Kidney capillary endothelial cell (primary cell): ENCODE measurements at regions not wholly inside any gene's neighbourhood (a gene's known extent, or its start where the extent isn't known, plus 50 kb on each side); places are given as distances from the start of the nearest gene placed in this dataset.
A peak's percentile ranks its signal among the peaks of the same experiment; 100 is the strongest.
"Not testable (repeated sequence)": the region's sequence is repeated elsewhere in the genome, so short reads cannot be mapped to it uniquely, and the experiment has no call there.

Source experiments
- DNase-seq: peaks from one replicate; pipeline ENCODE4 v3.0.0-alpha.2; 2018; ENCODE audit warnings: low spot score

DNA sequence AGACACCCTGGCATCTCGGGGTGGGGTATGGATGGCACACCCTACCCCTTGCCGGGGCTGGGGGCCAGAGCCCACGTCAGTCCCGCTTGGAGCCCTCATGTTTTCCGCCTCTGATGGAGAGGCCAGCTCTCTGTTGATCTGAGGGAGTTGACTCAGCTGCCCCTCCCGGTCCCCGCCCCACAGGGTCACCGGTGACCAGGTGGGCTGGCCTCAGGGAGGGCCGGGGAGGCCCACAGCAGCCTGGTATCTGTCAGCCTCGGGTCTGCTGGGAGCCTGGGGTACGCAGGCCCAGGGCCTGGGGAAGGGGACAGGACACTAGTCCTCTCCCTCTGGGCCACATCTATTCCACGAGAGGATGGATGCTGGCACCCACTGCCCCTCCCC lies 109.5 kb upstream of the CIBAR2 start:
- no peak for DNase-seq

DNA sequence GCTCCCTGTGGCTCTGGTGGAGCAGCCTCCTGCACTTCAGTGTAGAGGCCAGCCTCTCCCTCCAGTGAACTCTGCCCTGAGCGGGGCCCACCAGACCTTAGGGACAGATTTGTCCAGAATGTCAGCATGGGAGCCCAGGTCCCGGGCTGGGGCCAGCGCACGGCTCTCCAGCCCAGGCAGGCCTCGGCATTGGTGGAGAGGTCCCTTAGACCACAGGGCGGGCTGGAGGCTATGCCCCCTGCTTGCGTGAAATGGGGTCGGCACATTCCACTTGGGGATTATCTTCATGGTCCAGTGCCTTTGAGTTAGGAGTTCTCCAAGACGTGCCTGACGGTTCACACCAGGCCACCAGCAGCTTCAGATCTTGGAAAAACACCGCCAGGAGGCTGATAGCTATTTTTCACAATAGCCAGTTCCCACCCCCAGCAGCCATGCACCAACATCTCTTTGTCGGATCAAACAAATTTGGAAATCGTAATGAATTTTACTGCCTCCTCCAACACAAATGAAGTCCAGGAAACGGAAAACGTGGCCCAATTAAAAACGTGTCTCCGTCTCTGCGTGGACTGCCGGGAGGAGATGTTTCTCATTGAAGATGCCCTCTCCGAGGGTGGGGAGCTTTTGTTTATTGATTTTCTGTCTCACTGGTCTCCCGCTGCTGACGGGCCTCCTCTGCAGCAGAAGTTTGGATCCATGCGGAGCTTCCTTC lies 110.0 kb upstream of the CIBAR2 start:
- no peak for DNase-seq

DNA sequence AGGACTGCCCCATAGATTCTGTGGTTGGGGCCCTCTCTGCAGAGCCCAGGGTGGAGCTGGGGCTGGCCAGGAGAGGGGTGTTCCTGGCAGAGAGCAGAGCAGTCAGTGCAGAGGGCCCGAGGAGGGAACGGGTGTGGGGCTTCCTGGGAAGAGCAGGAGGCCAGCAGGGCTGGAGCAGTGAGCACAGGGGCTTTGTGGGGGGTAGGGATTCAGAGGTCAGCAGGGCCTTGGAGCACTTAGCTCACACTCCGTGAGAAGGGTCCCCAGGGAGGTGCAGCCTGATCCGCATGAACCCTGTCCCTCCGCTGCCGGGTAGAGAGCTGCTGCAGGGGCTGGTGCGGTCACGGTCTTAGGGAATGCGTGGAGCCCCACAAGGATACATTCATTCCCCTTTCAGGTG lies 113.0 kb upstream of the CIBAR2 start:
- no peak for DNase-seq

DNA sequence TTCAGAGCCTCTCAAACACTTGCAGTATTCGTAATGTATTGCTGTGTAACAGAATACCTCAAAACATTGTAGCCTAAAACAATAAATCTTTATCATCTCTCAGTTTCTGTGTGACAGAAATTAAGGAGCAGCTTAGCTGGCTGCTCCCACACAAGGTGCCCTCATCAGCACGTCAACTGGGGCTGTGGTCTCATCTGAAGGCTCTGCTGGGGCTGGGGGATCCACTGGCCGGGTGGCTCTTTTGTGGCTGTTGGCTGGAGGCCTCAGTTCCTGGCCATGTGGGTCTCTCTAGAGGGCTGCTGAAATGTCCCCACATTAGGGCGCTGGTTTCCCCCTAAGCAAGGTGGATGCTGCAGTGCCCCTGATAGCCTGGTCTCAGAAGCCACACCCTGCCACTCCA lies 113.4 kb upstream of the CIBAR2 start:
- no peak for DNase-seq

DNA sequence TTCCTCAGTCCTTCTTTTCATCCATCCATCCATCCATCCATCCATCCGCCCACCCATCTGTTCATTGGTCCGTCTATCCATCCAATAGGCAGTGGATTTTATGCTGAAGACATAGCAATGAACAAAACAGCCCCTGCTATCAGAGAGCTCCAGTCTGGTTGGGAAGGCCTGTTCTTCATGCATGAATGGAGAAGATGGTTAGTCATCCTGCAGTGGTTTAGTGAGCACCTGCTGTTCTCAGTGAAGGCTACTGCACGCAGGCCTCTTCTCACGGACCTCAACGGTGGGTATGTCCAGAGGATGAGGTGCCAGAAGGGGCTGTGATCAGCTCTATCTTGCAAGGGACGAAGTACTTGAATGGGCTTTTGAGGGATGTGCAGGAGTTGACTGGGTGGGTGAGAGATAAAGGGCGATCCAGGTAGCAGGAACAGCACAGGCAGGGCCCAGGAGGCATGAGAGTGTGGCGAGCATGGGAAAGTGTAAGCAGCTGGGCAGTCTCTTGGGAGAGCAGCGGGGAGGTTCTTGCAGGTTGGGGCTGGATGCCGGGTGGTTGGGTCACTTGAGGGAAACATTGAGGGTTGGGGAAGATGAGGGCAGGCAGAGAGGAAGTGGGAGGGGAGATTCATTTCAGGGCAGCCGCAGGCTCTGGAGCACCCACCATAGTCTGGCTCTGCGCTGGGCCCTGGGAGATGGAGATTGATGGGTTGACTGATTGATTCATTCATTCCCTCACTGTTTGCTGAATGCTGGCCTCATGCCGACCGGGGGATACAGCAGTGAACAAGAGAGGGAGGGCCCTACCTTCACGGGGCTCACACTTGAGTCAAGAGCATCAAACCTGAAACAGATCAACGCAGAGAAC lies 115.0 kb upstream of the CIBAR2 start:
- no peak for DNase-seq

DNA sequence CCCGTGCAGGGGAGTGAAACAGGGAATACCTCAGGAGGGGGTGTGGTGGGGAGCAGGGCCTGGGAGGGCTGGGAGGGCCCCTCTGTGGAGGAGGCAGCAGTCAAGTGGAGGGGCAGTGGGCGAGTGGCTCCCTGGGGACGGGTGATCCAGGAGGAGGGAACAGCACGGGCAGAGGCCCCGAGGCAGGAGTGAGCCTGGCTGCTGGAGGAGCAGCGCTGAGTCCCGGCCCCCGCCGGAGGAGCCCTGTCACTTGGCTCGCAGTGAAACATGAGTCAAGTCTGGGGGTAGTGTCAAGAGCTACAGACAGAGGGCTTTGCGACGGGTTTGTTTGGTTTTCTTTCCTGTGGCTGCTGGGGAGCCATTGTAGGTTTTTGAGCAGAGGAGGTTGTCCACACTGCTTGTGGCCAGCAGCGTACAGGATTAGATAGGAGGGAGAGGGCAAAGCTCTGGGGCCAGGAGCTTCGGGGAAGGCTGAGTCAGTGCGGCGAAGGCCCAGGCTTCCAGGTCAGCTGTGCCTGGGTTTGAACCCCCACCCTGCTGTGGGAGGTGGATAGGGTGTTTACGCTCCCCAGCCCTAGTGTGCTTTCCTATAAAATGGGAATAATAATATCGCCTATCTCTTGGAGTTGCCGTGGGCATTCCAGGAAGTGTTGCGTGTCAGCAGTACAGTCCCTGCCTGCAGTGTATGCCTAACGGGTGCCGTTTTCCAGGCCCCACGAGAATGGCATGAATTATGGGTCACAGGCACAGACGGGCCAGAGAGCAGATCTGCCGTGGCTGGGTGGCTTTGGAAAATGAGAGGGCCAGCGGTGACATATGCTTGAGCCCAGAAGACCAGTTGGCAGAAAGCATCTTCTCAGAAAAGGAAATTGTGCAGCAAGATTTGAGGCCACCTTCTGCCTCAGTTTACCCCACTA lies 115.9 kb upstream of the CIBAR2 start:
- no peak for DNase-seq

DNA sequence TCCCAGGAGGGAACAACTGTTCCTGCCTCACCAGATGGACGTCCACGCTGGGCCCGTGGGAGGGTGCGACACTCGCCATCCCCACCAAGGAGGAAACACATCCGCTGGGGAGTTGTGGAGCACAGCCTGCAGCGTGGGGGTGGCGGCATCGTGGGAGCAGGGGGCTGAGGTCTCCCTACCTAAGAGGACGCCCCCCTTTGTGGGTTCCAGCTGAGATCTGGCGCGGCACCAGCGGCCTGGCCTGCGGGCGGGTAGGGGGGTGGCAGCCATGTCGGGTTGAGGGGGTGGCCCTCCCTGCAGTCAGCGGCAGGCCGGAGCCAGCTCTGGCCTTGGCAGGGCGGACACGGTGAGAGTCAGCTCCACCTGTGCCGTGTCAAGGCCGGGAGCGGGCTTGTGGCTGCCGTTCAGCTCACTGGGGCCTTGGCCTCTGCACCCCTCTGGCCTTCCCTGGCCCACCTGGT lies 116.7 kb upstream of the CIBAR2 start:
- no peak for DNase-seq

DNA sequence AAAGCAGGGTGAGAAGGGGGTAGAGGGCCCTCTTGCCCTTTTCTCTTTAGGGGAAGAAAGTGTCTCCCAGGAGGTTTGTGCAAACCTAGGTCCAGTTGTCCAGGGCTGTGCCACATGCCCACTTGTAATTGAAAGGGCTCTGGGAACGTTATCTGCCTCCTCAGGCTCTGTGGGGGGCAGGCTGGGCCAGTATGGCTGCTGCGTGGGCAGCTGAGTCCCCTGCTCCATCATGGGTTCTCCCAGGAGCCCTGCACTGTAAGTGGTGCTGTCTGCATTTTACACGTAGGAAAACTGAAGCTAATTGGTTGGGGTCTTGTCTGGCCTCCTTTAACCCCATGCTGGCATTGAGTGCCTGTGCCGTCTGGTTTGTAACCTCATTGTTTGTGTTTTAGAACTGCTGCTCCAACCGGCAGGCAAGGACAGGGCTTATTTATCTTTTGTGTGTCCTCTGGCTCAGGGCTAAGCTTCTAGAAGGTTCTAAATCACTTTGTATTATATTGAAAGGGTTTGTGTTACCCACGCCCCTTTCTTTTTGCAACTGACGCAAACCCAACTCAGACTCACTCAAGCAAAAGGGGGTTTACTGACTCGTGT lies 117.7 kb upstream of the CIBAR2 start:
- no peak for DNase-seq

DNA sequence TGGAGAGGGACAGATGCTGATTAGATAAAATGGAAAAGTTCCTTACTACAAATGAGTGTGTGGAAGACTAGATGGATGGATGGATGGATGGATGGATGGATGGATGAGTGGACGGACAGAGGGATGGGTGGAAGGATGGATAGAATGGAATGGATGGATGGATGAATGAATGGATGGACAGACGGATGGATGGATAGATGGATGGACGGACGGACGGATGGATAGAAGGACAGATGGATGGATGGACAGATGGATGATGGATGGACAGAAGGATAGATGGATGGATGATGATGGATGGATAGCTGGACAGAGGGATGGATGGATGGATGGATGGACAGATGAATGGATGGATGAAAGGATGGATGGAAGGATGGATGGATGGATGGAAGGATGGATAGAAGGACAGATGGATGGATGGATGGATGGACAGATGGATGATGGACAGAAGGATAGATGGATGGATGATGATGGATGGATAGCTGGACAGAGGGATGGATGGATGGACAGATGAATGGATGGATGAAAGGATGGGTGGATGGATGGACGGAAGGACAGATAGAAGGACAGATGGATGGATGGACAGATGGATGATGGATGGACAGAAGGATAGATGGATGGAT lies 118.6 kb upstream of the CIBAR2 start:
- DNase-seq: not testable (repeated sequence)

DNA sequence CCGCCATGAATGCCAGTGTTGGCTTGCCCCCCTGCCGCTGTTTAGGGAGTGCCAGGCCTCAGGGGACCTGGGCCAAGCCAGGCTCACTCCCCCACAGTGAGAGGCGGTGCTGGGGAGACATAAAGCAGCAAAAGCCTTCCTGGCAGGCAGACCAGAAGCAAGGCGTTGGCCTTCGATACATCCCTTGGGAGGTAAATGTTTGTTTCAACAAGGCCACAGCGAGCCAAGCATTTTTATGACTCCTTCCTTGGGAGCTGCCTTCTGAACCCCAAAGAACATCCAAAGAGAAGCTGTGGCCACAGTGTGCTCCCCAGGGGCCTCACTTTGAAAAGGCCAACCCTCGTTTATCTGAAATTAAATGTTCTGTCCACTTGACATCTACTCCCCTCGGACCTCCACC lies 119.7 kb upstream of the CIBAR2 start:
- DNase-seq: no peak

DNA sequence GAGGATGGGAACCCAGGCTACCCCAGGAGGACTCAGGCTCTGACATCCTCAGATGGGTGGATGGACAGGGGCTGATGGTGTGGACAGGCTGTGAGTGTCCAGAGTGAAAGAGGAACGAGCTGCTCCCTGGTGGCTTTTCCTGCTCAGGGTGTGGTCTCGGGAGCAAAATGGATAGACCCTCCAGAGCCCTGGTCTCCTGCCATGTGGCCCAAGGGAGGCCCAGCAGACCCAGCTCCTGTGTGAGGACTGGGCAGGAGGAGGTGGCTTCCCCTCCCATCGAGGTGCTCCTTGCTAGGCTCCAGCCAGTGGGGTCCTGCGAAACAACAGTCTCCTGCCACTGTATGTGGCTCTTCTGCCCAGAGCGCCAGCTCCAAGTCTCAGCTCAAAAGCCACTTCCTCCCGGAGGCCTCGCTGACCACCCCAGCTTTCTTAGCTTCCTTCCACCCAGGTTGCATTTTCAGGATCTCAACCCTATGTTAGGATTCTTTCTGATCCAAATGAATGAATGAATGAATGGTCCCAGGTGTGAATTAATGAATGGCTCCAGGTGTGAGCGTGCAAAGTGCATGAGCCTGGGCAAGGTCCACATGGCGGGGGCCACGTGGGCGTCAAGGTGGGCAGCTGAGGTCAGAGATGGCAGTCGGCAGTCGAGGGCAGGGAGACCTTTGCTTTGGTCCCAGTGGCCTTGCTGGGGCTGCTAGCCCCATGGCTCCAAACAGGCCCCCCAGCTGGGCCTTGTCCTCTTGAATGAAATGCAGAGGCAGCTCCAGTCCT lies 120.3 kb upstream of the CIBAR2 start:
- no peak for DNase-seq

DNA sequence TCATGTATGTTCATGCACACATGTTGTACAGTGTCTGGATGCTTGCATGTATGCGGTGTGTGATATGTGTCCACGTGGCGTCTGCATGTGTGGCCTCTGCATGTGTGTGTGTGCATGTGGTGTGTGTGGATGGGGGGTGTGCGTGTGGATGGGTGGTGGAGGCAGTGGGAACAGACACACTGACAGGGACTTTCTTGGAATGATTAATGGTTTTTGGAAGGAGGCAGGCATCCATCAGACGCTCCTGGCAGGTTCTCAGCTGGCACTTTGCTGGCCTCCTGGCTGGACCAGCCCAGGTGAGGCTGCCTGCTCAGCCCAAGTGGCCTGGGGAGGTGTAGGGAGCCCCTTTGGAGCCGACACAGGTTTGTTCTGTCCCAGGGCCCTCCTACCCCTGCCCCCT lies 121.2 kb upstream of the CIBAR2 start:
- DNase-seq: no peak

DNA sequence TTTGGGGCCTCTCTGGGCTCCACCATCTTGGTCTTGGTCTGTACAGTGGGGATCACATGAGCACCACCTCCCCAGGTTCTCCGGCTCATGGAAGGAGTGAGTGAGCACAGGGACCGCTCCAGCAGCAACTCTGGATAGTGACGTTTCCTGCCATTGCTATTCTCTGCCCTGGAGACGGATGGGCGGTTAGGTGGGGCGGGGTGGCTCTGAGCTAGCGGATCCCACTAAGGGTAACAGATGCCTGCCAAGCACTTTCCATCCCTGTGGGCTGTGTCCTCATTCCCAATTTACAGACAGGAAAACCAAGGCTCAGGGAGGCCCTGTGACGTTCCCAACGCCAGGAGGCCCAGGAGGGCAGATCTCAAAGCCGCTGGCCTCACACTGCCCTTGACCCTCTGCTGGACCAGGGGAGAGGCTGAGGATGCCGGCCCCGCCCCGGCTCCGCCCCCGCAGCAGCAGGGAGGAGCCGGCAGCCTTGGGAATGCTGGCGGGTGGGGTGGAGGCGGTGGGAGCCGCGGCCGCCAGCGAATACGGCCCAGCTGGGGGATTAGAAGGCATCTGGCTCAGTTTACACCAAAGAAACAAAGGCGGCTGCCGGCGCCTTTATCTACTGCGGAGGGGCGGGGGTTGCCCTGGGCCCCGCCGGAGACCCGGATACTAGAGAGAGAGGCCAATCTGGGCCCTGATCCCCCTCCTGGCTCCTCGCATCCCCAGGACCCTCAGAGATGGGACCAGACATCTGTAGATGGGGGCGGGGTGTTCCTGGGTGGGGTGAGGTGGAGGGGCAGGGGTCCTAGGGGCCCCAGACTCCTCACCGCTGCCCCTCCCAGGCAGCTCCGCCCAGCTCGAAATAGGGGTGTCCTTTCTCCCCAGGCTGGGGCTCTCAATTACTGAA lies 122.3 kb upstream of the CIBAR2 start:
- peak; percentile 74 for DNase-seq

DNA sequence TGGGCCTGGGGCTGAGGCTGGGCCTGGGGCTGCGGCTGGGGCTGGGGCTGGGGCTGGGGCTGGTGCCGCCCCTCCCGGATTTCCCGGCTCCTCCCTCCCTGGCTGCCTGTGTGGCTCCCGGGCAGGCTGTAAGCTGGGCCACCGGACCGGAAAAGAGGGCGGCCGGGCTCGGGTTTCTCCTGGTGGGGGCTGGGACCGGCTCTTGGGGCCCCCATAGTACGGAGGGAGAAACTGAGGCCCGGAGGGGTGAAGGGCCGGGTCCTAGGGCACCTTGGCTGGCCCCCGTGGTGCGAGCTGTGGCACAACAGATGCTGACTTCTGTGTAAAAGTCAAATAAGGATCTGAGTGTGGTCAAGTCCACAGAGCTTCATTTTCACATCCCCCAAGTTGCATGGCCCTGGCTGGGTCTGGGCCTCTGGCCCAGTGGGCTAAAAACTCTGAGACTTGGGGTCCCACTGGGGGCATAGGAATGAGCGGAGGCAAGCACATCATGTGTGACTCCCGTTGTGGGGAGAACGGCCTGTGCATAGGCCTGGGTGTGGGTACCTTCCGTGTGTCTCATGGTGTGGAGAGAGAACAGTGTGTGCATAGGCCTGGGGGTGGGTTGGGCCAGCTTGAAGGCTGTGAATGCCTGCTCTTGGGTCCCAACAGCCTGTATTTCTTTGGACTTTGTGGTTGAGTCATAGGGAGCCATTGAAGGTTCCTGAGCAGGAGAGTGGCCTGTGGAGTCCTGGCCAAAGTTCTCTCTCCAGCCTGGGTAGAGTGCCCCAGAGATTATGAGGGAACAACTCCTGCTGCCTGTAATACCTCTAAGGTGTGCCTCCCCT lies 123.9 kb upstream of the CIBAR2 start:
- no peak for DNase-seq

DNA sequence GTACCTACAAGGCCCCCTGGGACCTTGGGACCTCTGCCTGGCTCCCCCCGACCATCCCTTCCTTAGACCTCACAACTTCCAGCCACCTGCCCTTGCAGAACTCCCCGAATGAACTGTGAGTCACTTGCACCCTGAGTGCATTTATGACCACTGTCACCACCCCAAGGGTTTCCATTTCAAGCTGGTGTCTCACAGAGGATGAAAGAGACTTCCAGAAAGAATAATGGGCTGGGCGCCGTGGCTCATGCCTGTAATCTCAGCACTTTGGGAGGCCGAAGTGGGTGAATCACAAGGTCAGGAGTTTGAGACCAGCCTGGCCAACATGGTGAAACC lies 124.5 kb upstream of the CIBAR2 start:
- no peak for DNase-seq

DNA sequence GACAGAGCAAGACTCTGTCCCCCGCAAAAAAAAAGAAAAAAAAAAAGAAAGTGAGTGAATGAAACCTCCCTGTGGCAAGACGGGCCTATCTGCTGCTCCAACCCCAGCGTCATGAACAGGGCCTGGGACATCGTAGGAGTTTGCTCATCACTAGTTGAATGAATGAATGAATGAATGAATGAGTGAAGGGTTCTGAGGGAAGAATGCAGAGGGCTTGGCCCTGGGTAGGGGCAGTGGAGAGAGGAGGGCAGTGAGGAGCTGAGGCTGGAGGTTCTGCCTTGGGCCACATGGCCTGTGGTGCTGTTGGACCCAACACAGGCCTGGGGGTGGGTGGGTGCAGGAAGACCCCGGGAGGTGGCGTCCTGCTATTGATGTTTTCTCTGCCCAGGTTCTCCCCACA lies 125.5 kb upstream of the CIBAR2 start:
- DNase-seq: no peak

DNA sequence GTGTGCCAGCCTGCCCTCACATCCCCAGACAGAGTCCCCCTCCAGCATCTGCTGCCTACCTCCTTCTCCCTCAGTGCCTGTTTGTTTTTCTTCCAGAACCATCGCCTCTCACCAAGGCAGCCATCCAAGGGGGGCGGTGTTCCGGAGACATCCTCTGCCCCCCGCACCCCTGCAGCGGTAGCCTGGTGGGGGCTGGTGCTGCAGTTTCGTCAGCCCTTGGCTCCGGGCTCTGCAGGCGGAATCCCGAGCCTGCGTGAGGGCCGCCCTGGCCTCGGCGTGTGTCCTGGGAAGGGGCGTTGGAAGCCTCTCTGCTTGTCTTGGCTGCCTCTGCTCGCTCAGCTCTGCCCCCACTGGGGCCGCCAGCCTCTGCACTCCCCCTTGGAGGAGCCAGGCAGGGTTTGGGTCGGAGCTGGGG lies 126.0 kb upstream of the CIBAR2 start:
- DNase-seq: no peak

DNA sequence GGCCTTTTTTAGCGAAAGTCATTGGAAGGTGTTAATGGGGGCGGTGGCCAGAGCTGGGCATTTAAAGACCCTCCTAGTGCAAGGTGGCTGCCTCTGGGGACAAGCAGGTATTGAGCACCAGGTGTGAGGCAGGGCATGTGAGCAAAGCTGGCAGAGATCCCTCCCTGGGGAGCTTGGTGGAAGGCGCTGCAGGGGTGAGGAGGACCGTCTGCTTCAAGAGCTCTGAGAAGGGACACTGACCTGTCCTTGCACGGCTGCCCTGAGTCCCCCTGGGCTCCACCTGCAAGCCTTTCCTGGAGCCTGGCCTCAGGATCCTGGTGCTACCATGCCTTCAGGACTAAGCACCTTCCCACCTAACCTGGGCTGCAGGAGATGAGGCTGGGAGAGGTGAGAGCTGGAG lies 127.0 kb upstream of the CIBAR2 start:
- no peak for DNase-seq

DNA sequence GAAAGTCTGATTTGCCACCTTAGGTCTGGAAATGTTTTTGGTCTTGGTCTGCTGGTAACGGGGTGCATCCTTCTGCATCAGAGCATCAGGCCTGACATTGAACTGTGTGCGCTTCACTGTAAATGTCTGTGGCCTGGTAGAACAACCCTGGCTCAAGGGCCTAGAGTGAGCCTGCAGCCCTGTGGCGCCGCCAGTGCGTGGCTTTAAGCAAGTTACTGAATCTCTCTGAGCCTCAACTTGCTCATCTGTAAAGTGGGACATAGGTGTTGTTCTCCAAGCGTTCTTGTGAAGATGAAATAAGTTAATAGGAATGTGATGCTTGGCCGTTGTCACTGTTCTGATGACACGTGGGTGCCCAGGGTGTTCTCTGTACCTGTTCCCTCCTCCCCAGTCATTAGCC lies 127.6 kb upstream of the CIBAR2 start:
- DNase-seq: no peak
